Activated naive CD4-positive, alpha-beta T cell treated with anti-CD3 and anti-CD28 coated beads for 36 hours (primary cell): ENCODE measurements at regions not wholly inside any gene's neighbourhood (a gene's known extent, or its start where the extent isn't known, plus 50 kb on each side); places are given as distances from the start of the nearest gene placed in this dataset.

ENCODE experiments used
- CTCF ChIA-PET: fragments of 350-600 bp; sonication (Branson Sonifier 250); formaldehyde crosslinking; loops from one replicate; lab custom pipeline; 2021; ENCODE audit warnings: antibody characterized with exemption; lab: Charles Lee
- DNase-seq: peaks from one replicate; pipeline ENCODE4 v3.0.0-alpha.2; 2020
- H3K27ac Mint-ChIP-seq: one replicate; pipeline ENCODE4 v1.8.0; 2021; ENCODE audit warnings: mild to moderate bottlenecking, mixed read lengths
- H3K27me3 Mint-ChIP-seq: one replicate; pipeline ENCODE4 v1.8.0; 2021; ENCODE audit warnings: low read depth, mixed read lengths
- H3K36me3 Mint-ChIP-seq: one replicate; pipeline ENCODE4 v1.8.0; 2021; ENCODE audit warnings: low read depth, mixed read lengths
- H3K4me1 Mint-ChIP-seq: one replicate; pipeline ENCODE4 v1.8.0; 2021; ENCODE audit warnings: low read depth, mixed read lengths
- H3K4me3 Mint-ChIP-seq: one replicate; pipeline ENCODE4 v1.8.0; 2021; ENCODE audit warnings: mild to moderate bottlenecking, moderate library complexity, mixed read lengths
- H3K9me3 Mint-ChIP-seq: one replicate; pipeline ENCODE4 v1.8.0; 2021; ENCODE audit warnings: mixed read lengths
- intact Hi-C: fragments of 100-400 bp; cut with micrococcal nuclease; formaldehyde crosslinking; loops from one replicate; pipeline ENCODE4 v1.15.1; 2023

GRCh38 chr14:38528582-38528981 is 272.7 kb upstream of the CLEC14A start:
- intact Hi-C loops = no loop called here
- H3K27me3 Mint-ChIP-seq = no peaks in the 10 kb centered on the region
- H3K4me1 Mint-ChIP-seq = no peaks in the 10 kb centered on the region
- CTCF ChIA-PET = no interaction called here
- H3K4me3 Mint-ChIP-seq = no peak overlapping the region
- DNase-seq = no peak
- H3K27ac Mint-ChIP-seq = no peak overlapping the region
- H3K36me3 Mint-ChIP-seq = no peaks in the 10 kb centered on the region
- no peaks in the 10 kb centered on the region for H3K9me3 Mint-ChIP-seq

- no peaks in the 10 kb centered on the region for H3K9me3 Mint-ChIP-seq
- CTCF ChIA-PET = no interaction called here
- intact Hi-C loops = no loop called here
- no peaks in the 10 kb centered on the region for H3K36me3 Mint-ChIP-seq
- H3K27ac Mint-ChIP-seq = no peak overlapping the region
- no peak for DNase-seq
- no peak overlapping the region for H3K4me3 Mint-ChIP-seq
- no peaks in the 10 kb centered on the region for H3K27me3 Mint-ChIP-seq
- H3K4me1 Mint-ChIP-seq = no peaks in the 10 kb centered on the region
Observed at GRCh38 chr14:38527502-38527878, 271.6 kb upstream of the CLEC14A start.

- no peak overlapping the region for H3K4me3 Mint-ChIP-seq
- no peaks in the 10 kb centered on the region for H3K4me1 Mint-ChIP-seq
- CTCF ChIA-PET = no interaction called here
- H3K9me3 Mint-ChIP-seq = no peaks in the 10 kb centered on the region
- H3K27me3 Mint-ChIP-seq = no peaks in the 10 kb centered on the region
- no peak overlapping the region for H3K27ac Mint-ChIP-seq
- no peak for DNase-seq
- intact Hi-C loops = no loop called here
- H3K36me3 Mint-ChIP-seq = no peaks in the 10 kb centered on the region
Observed at GRCh38 chr14:38526826-38527501, 271.1 kb upstream of the CLEC14A start.

- intact Hi-C loops = no loop called here
- H3K4me1 Mint-ChIP-seq = no peaks in the 10 kb centered on the region
- no peaks in the 10 kb centered on the region for H3K36me3 Mint-ChIP-seq
- H3K9me3 Mint-ChIP-seq = no peaks in the 10 kb centered on the region
- no peak overlapping the region for H3K27ac Mint-ChIP-seq
- H3K4me3 Mint-ChIP-seq = no peak overlapping the region
- no peaks in the 10 kb centered on the region for H3K27me3 Mint-ChIP-seq
- CTCF ChIA-PET = no interaction called here
- DNase-seq = no peak
Observed at GRCh38 chr14:38524636-38525509, 269.0 kb upstream of the CLEC14A start.

GRCh38 chr14:38522724-38523123 is 266.8 kb upstream of the CLEC14A start:
- H3K36me3 Mint-ChIP-seq = no peaks in the 10 kb centered on the region
- no peaks in the 10 kb centered on the region for H3K27me3 Mint-ChIP-seq
- no peak overlapping the region for H3K27ac Mint-ChIP-seq
- H3K9me3 Mint-ChIP-seq = no peaks in the 10 kb centered on the region
- intact Hi-C loops = no loop called here
- H3K4me3 Mint-ChIP-seq = no peak overlapping the region
- no peaks in the 10 kb centered on the region for H3K4me1 Mint-ChIP-seq
- CTCF ChIA-PET = interaction anchor here (0.7 kb wide), 1 partner anchor 201 kb away, joined by 3 read pairs; no protein-coding TSS in a partner anchor
- DNase-seq = no peak

- Mint-ChIP-seq H3K4me3 (no peak overlapping the region), H3K36me3 (no peaks in the 10 kb centered on the region), H3K4me1 (no peaks in the 10 kb centered on the region), H3K27me3 (no peaks in the 10 kb centered on the region), H3K9me3 (no peaks in the 10 kb centered on the region), H3K27ac (no peak overlapping the region)
- intact Hi-C loops = no loop called here
- CTCF ChIA-PET = no interaction called here
- no peak for DNase-seq
Observed at GRCh38 chr14:38521591-38521990, 265.7 kb upstream of the CLEC14A start.

GRCh38 chr14:38517426-38517825 is 261.5 kb upstream of the CLEC14A start:
- CTCF ChIA-PET = interaction anchor here (0.6 kb wide), 1 partner anchor 22 kb away, joined by 3 read pairs; no protein-coding TSS in a partner anchor
- no peak overlapping the region for H3K27ac Mint-ChIP-seq
- no peaks in the 10 kb centered on the region for H3K4me1 Mint-ChIP-seq
- no peaks in the 10 kb centered on the region for H3K27me3 Mint-ChIP-seq
- H3K36me3 Mint-ChIP-seq = no peaks in the 10 kb centered on the region
- no peak overlapping the region for H3K4me3 Mint-ChIP-seq
- intact Hi-C loops = no loop called here
- H3K9me3 Mint-ChIP-seq = no peaks in the 10 kb centered on the region
- no peak for DNase-seq

GRCh38 chr14:38512236-38512635 is 256.3 kb upstream of the CLEC14A start:
- Mint-ChIP-seq H3K4me1 (no peaks in the 10 kb centered on the region), H3K27ac (no peak overlapping the region), H3K27me3 (no peaks in the 10 kb centered on the region), H3K9me3 (no peaks in the 10 kb centered on the region), H3K4me3 (no peak overlapping the region), H3K36me3 (no peaks in the 10 kb centered on the region)
- CTCF ChIA-PET = no interaction called here
- intact Hi-C loops = no loop called here
- no peak for DNase-seq

GRCh38 chr14:38507299-38507698 is 251.4 kb upstream of the CLEC14A start:
- DNase-seq = no peak
- intact Hi-C loops = no loop called here
- Mint-ChIP-seq H3K27me3 (no peaks in the 10 kb centered on the region), H3K4me1 (no peaks in the 10 kb centered on the region), H3K36me3 (no peaks in the 10 kb centered on the region), H3K9me3 (no peaks in the 10 kb centered on the region), H3K4me3 (no peak overlapping the region), H3K27ac (no peak overlapping the region)
- CTCF ChIA-PET = interaction anchor here (0.6 kb wide), 1 partner anchor 329 kb away, joined by 4 read pairs; no protein-coding TSS in a partner anchor

- no peaks in the 10 kb centered on the region for H3K9me3 Mint-ChIP-seq
- no peak overlapping the region for H3K27ac Mint-ChIP-seq
- intact Hi-C loops = no loop called here
- no peaks in the 10 kb centered on the region for H3K4me1 Mint-ChIP-seq
- no peak for DNase-seq
- H3K36me3 Mint-ChIP-seq = no peaks in the 10 kb centered on the region
- H3K27me3 Mint-ChIP-seq = no peaks in the 10 kb centered on the region
- H3K4me3 Mint-ChIP-seq = no peak overlapping the region
- CTCF ChIA-PET = no interaction called here
Observed at GRCh38 chr14:38505973-38506249, 250.0 kb upstream of the CLEC14A start.

GRCh38 chr14:38505221-38505972 is 249.5 kb upstream of the CLEC14A start:
- no peak overlapping the region for H3K4me3 Mint-ChIP-seq
- intact Hi-C loops = no loop called here
- CTCF ChIA-PET = no interaction called here
- H3K4me1 Mint-ChIP-seq = no peaks in the 10 kb centered on the region
- H3K36me3 Mint-ChIP-seq = no peaks in the 10 kb centered on the region
- H3K9me3 Mint-ChIP-seq = no peaks in the 10 kb centered on the region
- no peak for DNase-seq
- no peak overlapping the region for H3K27ac Mint-ChIP-seq
- H3K27me3 Mint-ChIP-seq = no peaks in the 10 kb centered on the region

- H3K4me1 Mint-ChIP-seq = no peaks in the 10 kb centered on the region
- H3K9me3 Mint-ChIP-seq = no peaks in the 10 kb centered on the region
- H3K36me3 Mint-ChIP-seq = no peaks in the 10 kb centered on the region
- no peak overlapping the region for H3K4me3 Mint-ChIP-seq
- DNase-seq = no peak
- CTCF ChIA-PET = no interaction called here
- H3K27ac Mint-ChIP-seq = no peak overlapping the region
- no peaks in the 10 kb centered on the region for H3K27me3 Mint-ChIP-seq
- intact Hi-C loops = no loop called here
Observed at GRCh38 chr14:38504175-38504574, 248.3 kb upstream of the CLEC14A start.
